HG03139 (cell line): ENCODE measurements at regions not wholly inside any gene's neighbourhood (a gene's known extent, or its start where the extent isn't known, plus 50 kb on each side); places are given as distances from the start of the nearest gene placed in this dataset.
"Not testable (repeated sequence)": the region's sequence is repeated elsewhere in the genome, so short reads cannot be mapped to it uniquely, and the experiment has no call there.

Source experiments
- ATAC-seq: cut with Tn5 transposase; IDR thresholded peaks from one replicate; pipeline ENCODE4 v1.9.1; 2021; ENCODE audit not compliant: unreplicated experiment

GRCh38 chrX:13223868-13224567 is 95.8 kb downstream of the ATXN3L start:
- no peak for ATAC-seq

- no peak for ATAC-seq
These were observed 98.9 kb downstream of the ATXN3L start for GRCh38 chrX:13220916-13221315.

GRCh38 chrX:13219991-13220764 is 99.7 kb downstream of the ATXN3L start:
- no peak for ATAC-seq

- ATAC-seq = no peak
These were observed 101.1 kb downstream of the ATXN3L start for GRCh38 chrX:13218758-13219157.

- ATAC-seq = no peak
These were observed 103.7 kb downstream of the ATXN3L start for GRCh38 chrX:13216139-13216538.

- ATAC-seq = no peak
These were observed 104.1 kb downstream of the ATXN3L start for GRCh38 chrX:13215729-13216128.

GRCh38 chrX:13212191-13212651 is 107.6 kb downstream of the ATXN3L start:
- ATAC-seq = no peak

GRCh38 chrX:13210142-13210541 is 109.7 kb downstream of the ATXN3L start:
- not testable (repeated sequence) for ATAC-seq

GRCh38 chrX:13209704-13210103 is 110.1 kb downstream of the ATXN3L start:
- ATAC-seq = not testable (repeated sequence)

GRCh38 chrX:13208281-13208935 is 111.4 kb downstream of the ATXN3L start:
- ATAC-seq = no peak

GRCh38 chrX:13203271-13203670 is 116.6 kb downstream of the ATXN3L start:
- no peak for ATAC-seq

GRCh38 chrX:13201605-13202219 is 118.1 kb downstream of the ATXN3L start:
- ATAC-seq = no peak

- ATAC-seq = no peak
These were observed 119.5 kb downstream of the ATXN3L start for GRCh38 chrX:13200398-13200797.

GRCh38 chrX:13198762-13199064 is 121.1 kb downstream of the ATXN3L start:
- ATAC-seq = no peak

- no peak for ATAC-seq
These were observed 121.6 kb downstream of the ATXN3L start for GRCh38 chrX:13198056-13198761.

- no peak for ATAC-seq
These were observed 123.1 kb downstream of the ATXN3L start for GRCh38 chrX:13196782-13197181.

- no peak for ATAC-seq
These were observed 124.5 kb downstream of the ATXN3L start for GRCh38 chrX:13195340-13195739.

GRCh38 chrX:13194291-13195103 is 125.4 kb downstream of the ATXN3L start:
- ATAC-seq = no peak

- no peak for ATAC-seq
These were observed 129.8 kb downstream of the ATXN3L start for GRCh38 chrX:13190051-13190450.

GRCh38 chrX:13189380-13189779 is 130.5 kb downstream of the ATXN3L start:
- ATAC-seq = no peak
